HG03442 (cell line): ENCODE measurements at regions not wholly inside any gene's neighbourhood (a gene's known extent, or its start where the extent isn't known, plus 50 kb on each side); places are given as distances from the start of the nearest gene placed in this dataset.

Experiments used
- ATAC-seq: cut with Tn5 transposase; IDR thresholded peaks from one replicate; pipeline ENCODE4 v1.9.1; 2021; ENCODE audit warnings: mild to moderate bottlenecking, moderate library complexity; ENCODE audit not compliant: unreplicated experiment

DNA sequence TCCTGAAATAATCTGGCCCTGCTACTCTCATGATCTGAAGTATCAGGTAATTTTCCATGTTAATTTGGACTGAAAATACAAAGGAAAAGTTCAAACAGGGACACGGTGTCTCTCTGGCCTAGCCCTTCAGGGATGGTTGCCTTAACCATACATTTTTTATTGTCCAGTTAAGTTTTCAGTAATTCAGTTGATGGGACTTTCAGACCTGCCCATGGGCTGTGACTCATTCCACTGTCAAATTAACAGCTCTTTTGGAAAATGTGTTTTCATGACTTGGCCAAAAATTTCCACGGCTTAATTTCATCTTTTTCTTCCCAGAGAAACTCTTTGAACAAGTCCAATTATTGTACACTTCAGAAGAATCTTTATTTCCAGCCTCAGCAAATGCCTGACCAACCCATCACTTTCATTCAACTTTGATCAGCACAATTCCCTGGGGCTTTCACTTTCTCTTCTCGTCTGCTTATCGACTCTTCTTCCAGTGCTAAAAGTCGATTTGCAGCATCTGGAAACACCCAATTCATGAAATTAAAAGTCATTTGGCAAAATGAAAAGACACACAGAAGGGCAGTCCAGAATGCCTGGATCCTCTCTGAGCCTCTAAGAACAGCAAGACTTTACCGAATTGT, 293.9 kb downstream of the RAB28 start:
- no peak for ATAC-seq

DNA sequence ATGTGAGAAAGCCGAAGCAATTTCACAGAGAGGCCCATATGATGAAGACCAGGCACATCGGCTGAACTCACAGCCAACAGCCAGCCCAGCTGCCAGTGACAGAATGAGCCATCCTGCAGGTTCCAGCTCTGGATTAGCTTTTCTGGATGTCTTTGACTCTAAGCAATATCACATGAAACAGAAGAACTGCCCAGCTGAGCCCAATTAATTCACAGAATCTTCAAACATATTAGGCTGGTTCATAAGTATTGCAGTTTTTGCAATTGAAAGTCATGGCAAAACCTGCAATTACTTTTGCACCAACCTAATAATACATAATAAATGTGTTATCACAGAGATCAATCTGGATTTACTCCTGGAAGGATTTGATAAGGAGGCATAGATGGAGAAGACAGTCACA, 299.9 kb downstream of the RAB28 start:
- no peak for ATAC-seq

DNA sequence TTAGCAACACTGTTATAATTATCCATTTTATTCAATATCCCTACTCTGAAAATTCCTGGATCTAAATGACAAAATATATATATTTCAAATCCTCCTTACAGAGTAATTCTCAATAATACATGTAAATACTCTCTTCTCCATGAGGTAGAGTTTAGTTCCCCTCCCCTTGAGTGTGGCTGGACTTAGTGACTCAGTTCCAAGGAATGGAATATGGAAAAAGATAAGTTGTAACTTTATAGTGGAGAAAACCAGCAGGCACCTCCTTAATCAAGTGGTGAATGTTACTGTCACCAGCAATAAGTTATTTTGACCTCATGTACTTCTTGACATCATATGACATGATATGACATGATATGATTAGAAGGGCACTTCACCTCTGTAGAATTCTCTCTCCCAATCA, 302.0 kb downstream of the RAB28 start:
- no peak for ATAC-seq

DNA sequence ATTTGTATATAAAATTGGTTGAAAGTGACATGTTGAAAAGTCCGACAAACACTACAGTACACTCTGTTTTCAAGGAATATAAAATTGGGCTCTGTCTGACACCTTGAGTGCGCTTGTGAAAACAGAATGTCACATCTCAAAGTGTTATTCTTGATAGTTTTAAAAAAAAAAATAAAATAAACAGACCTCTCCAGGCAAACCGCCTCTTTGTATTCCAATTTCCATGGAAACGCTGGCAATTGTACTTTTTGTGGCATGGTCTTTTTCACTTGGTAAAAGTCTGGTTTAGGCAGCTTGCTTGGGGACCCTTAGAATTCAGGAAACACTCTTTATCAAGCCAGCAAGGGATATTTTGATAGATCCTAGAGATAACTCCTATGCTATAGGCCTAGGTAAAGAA, 302.5 kb downstream of the RAB28 start:
- ATAC-seq, result no peak

DNA sequence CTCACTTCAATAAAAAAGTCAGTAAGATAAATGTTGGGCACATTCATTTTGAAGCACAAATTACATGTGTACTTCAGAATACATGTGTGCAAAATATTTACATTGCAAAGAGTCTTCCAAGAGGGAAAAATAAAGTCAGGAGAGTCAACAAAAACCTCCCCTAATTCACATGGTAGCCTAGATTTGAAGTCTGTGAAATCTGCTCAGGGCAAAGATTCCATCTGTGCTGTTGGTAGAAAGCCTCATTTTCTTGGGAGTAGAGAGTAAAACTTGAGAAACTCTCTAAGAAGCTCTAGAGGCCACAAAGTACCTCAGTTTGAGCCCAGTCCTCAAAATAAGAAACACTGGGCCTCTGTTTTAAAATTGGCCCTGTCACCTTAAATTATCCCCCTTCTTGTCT, 303.4 kb downstream of the RAB28 start:
- no peak for ATAC-seq

DNA sequence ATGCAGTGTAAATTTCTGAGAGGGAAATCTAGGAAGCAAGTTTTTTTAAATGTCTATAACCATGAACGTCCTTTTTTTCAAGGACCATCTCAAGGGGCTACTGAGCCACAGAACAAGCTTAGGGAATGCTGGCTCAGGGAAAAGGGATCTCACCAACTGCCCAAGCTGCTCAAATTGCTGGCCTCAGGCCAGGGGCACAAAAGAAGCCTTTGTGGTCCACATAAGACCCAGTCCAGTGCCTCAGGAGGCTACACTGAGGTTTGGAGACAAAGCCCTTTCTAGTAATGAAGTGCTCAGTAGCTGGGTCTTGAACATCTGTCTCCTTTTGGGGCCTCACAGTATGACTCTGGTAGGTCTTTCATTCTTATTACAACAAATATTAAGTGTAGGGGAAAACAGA, 305.5 kb downstream of the RAB28 start:
- ATAC-seq, result no peak

DNA sequence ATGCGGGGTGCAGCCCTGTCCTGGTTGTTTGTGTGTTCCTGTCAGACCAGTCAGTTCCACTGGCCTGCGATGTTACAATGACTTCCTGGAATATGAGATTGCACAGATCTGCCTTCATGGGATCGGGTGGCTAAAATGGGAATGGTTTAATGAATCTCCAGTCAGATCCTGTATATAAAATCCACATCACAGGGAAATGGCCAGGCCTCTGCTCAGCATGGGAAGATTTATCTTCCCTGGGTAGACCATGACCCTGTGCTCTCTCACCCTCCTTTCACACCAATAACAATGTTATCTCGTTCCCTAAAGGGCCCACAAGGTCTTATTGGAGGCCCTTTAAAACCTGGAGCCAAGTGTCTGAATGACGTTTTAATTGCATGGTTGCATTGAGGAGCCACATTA, 307.4 kb downstream of the RAB28 start:
- no peak for ATAC-seq

DNA sequence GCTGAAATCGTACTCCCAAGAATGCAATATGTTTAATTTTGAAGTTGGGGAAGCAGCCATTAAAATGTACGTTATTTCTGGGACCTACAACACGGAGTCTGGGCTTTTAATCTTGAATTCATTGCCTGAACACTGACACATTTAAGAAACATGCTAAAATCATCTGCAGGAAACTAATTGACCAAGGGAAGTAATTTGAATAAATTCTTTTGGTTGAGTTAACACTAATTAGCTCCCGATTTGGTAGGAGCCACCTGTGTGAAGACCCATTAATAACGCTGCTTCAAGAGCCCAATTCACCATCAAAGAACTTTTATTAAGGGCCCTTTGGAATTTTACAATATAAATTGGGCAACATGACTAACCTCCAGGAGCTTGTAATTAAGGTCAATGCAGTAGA, 309.2 kb downstream of the RAB28 start:
- no peak for ATAC-seq

DNA sequence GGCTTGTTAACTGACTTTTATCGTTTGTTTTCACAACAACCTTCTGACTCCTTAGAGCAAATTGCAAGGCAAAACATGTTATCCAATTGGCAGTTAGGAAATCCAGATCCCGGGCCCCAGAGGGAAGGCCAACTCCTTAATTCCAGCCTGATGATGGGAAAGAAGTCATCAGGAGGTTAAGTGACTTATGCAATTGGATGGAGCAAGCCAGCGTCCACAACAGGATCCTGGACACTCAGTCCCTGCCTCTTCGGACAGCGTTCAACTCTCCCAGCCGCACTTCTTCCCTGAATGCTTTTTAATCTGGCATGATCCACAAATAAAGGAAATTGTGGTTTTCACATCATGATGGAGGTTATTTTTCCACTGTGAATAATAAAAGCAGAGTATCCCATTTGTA, 310.1 kb downstream of the RAB28 start:
- ATAC-seq, result no peak

DNA sequence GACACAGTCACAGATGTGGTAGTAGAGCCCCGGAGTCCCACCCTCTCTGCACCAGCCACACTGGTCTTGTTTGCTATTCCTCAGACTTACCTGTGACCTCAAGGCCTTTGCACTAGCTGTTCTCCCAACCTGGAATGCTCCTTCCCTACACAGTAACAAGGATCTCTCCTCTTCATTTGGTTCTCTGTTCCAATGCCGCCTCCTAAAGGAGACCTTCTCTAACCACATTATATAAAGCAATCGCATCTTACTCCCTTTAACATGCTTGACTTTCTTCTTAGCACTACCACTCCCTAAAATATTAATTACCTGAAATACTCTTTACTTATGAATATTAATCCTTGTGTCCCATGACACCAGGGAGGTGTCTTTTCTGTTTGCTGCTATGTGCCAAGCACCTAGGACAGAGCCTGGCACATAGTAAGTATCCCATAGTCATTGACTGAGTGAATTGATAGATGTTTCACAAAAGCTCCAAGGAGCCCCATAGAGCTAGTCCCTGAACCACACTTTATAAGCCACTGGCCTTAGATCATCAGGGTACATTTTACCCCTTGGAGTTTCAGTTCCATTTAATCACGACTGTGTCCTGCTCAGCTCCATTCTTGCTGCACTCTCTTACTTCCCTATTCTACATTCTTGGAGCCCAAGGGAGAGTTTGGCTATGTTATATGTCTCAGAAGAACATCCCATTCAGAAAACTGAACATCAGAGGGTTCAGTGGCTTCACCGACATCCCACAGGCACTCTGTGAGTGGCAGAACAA, 312.7 kb downstream of the RAB28 start:
- no peak for ATAC-seq

DNA sequence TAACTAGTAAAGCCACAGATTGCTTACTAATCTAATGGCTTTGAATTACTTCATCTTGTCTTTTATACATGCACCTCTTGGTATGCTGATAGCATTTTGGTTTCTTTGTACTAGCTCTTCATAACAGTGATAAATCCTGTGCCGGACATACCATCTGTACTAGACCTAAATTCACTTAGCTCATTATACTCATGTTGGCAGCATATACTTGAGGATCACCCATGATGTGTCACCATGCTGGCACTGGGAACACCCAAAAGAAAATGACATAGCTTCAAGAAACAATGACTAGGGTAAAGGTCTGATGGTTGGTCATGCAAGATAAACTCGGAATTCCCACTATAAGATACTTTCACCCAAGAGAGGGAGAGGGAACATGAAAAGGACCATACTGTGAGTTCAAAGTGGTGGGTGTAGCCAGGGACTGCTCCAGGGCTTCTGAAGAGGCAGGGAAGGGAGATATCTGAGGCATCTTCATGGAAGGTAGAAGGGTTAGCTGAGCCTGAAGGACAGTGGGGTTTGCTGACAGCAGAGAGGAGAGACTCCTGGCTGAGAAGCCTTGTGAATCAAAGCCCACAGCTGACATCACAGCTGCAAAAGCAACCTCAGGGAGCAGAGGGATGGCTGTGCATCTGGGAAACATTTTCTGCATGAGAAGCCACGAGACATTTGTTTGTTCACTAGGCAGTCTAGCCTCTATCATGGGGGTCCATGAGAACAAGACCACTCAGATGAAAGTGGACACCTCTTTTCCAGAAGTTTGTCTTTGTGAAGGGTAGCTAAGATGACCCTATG, 314.2 kb downstream of the RAB28 start:
- no peak for ATAC-seq

DNA sequence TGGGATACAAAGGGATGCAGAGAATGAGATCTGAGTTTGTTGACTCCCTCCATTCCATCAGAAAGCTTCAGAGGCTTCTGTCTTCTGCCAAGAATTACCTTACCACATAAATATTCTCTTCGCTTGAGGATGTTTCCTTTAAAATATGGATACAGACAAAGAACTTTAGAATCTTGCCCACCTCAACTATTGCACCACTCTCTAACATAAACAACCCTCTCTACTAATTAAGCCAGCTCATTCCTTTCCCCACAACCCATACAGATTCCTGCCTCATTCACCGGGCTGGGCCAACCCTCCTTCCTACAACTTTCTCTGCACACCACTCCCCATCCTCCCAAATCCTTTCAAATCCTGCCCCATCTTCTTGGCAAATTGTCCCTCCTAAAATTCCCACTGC, 315.8 kb downstream of the RAB28 start:
- no peak for ATAC-seq

DNA sequence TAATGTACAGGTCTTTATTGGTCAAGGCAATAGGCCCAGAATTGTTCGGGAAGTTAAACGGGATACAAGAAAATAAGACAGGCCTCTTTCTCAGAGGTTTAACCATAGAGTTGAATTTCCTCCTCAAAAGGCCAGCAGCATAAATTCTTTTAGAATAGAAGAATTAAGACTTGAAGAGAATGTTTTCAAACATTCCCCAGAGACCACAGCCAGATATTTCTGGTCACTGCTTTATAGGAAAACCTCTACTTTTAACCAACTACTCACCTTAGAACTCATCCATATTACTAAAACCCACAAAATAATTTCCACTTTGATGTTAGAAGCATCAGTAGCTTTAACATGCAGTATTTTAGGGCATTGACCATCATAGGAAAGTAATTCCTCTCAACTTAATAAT, 317.9 kb downstream of the RAB28 start:
- no peak for ATAC-seq

DNA sequence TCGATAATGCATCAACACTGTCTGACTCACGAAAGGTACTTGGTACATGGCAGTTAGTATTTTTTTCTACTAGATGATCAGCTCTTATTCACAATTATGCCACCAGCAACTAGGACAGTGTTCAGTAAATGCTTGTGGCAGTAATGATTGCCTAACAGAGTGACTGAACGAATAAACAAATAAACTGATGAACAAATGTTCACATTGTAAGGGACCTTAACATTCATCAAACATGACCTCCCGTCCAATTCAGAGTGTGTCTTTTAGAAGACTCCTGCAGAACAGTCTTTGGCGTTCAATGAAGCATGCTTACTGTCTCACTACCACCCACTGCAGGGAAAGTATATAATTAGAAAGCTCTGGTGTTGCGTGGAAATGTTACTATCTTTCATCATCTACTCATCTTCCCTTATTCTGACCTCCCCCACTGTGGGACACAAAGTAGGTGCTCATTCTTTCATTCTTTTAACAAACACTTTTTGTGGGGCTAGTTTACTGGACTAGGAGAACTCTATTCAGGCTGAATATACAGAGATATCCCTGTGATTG, 319.3 kb downstream of the RAB28 start:
- ATAC-seq, result no peak

DNA sequence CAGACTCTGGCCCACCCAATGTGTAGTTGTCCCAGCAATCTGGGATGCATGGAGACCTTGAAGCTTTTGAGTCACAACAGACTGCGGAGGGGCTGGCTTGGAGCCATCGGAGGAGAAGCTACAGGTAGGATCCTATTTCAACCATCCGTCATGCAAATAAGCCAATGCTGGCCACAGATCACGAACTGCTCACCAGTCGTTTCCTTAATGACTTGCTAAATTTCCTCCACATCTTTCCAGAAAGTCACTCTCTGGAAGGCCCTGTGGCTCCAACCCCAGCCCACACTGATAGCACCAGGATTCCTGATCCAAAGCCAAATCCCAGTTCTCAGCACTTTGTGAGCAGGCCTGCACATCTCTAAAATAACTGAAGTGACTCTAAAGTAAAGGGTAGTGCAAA, 321.3 kb downstream of the RAB28 start:
- ATAC-seq, result no peak

DNA sequence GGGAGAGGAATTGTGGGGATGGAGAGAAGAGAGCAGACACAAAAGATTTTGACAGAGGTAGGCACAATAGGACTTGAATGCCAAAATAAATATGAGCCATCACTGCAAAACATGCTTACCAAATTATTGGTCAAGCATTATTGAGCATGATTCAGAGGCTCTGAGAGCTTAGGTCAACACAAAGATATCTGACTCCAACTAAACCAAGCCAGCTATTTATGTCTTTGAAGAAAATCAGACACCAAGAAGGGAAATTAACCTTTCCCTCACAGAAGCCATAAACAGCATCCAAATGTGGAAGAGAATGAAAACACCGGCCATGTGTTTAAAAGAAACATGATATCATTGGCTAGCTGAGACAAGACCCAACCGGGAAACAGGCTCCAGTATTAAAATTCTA, 323.2 kb downstream of the RAB28 start:
- no peak for ATAC-seq

DNA sequence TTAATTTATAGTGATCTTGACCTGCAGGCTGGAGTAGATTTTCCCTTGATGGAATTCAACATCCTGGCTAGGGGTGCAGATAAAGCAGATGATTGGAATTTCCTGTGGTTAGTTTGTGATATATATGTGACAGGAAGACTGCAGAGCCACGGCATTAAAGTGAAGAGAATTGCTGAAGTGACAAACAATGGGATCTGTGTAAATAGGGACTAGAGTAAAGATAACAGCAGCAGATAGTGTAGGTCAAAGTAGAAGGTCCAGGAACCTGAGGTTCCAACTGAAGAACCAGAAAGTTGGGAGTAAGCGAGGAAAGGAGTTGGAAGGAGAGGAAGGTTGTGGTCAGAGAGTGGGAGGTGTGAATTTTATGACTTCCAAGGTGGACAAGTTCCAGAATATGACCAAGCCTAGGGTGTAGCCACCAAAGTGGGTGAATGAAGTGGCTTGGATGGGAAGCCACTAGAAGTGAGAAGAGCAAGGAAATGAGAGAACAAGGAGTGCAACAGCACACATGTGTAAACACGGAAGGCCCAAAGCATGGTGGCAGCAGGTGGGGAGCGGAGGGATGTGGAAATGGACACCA, 325.0 kb downstream of the RAB28 start:
- no peak for ATAC-seq

DNA sequence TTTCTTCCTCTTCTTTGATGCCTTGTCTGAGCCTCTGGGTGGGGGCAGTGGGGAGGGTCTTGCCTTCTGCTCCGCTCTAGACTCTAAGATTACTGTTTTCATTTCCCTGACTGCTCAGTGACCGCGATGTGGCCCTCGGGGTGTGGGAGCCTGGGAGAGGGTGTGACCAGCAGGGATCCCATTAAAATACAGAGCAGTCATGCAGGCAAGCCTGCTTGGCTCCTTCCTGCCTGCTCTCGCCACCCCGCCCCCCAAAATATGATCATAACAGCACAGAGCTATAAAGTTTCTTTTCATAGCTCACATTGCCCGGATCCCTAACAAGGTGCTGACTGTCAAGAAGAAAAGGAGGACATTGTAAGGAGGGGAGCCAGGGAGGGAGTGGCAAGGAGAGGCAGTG, 332.9 kb downstream of the RAB28 start:
- no peak for ATAC-seq

DNA sequence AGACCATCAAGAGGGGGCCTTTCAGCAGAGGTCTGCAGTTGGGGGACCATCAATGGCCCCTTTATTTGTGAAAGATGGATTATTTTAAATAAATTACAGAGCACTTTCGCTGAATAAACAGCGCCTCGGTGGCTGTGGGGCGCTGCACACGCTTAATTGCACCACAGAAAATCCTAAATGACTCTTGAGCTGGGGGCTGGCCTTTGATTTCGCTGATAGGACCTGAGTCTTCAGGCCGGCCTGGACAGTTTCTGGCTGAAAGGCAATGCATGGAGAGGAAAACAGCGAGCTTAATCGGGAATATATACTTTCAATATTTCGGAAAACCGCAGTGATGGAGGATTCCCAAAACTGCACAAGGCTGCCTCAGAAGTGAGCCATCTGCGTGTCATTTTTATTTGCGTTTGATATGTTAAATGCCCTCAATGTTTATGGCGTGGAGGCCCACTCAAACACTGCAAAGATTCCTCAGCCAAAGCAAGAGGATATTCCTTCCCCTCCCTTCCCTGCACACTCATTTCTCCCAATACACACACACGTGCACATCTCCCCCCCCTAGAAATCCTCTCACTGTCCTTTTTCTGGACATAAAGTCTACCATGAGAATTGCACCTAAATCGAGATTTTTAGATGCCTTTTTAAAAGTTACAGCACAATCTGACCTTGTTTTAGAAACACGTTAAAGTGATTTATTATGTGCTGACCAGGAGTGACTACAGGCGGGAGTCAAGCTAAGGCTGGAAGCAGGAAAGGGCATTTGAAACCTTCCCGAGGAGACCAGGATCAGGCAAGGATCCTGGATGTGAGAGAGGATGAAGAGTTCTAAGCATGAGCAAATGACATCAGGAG, 340.7 kb downstream of the RAB28 start:
- no peak for ATAC-seq

DNA sequence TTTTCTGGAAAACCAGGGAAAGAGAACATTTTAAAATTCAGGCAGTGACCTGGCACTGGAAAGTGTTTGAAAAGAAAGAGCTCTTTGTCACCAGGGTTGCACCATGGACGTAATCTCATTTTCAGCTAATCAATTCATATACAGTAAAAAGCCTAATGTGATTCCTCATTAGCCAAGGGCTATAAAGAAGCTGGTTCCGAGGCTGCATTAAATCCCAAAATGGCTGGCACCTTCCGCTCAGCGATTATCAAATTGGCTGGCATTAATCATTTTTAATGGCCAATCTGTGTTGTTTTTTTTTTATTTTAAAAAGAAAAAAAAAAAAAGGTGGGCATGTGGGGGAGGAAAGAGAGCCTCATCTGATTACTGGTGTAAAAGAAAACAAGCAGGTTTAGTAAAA, 341.4 kb downstream of the RAB28 start:
- no peak for ATAC-seq

DNA sequence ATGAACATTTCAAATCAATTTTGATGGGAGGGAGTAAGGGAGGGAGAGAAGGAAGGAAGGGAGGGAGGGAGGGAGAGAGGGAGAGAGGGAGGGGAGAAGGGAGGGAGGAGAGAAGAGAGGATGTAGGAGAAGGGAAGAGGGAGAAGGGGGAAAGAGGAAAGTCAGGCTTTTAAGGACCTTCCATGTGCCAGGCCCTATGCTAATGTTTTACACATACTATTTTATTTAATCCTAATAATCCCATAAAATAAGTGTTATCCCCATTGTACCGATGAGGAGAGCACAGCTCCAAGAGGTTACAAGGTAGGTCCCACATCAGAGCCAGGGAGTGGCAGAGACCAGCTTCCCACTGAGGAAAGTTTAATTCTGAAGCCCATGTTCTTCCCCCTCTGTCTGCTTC, 341.9 kb downstream of the RAB28 start:
- ATAC-seq, result no peak
